DND-41 (cell line): ENCODE measurements at regions not wholly inside any gene's neighbourhood (a gene's known extent, or its start where the extent isn't known, plus 50 kb on each side); places are given as distances from the start of the nearest gene placed in this dataset.

Experiments used
- ATAC-seq: fragments of 200-7000 bp; cut with Tn5 transposase; 3 replicates; pipeline ENCODE4 v1.9.1; 2021; ENCODE audit warnings: low read depth; ENCODE audit not compliant: insufficient read depth
- DNase-seq: peaks from one replicate; pipeline ENCODE4 v3.0.0-alpha.2; 2020
- H2AFZ ChIP-seq: 2 replicates; pipeline ENCODE4 v1.6.0; 2012; ENCODE audit warnings: low read depth, low read length
- H3K27ac ChIP-seq: 2 replicates; pipeline ENCODE4 v1.5.1; 2012; ENCODE audit warnings: low read length, inconsistent platforms
- H3K27me3 ChIP-seq: fragments of 200-600 bp; sonication (generic); 2 replicates; pipeline ENCODE4 v1.6.0; 2012; ENCODE audit warnings: low read length, mild to moderate bottlenecking, inconsistent platforms; ENCODE audit not compliant: insufficient read depth, poor library complexity
- H3K36me3 ChIP-seq: 2 replicates; pipeline ENCODE4 v1.5.1; 2012; ENCODE audit warnings: low read length, inconsistent platforms; ENCODE audit not compliant: insufficient read depth
- H3K4me1 ChIP-seq: 2 replicates; pipeline ENCODE4 v1.5.1; 2012; ENCODE audit warnings: mild to moderate bottlenecking, low read length; ENCODE audit not compliant: insufficient read depth
- H3K4me2 ChIP-seq: 2 replicates; pipeline ENCODE4 v1.6.0; 2012; ENCODE audit warnings: mild to moderate bottlenecking, moderate library complexity, low read length, inconsistent platforms; ENCODE audit not compliant: insufficient read depth
- H3K4me3 ChIP-seq, 2 experiments: fragments of 200-600 bp in 1 of 2; shearing (Covaris generic) in 1 of 2; 2 replicates each; pipeline ENCODE4 v1.5.1; 2012 to 2016; ENCODE audit warnings: inconsistent platforms in 2 of 2, low read length in 2 of 2, mild to moderate bottlenecking in 2 of 2, low read depth in 1 of 2, moderate library complexity in 1 of 2
- H3K79me2 ChIP-seq: 2 replicates; pipeline ENCODE4 v1.6.0; 2012; ENCODE audit warnings: low read length, inconsistent platforms; ENCODE audit not compliant: insufficient read depth
- H3K9ac ChIP-seq: 2 replicates; pipeline ENCODE4 v1.6.0; 2012; ENCODE audit warnings: low read depth, mild to moderate bottlenecking, inconsistent platforms, low read length, moderate library complexity
- H3K9me3 ChIP-seq: 2 replicates; pipeline ENCODE4 v1.5.1; 2012; ENCODE audit warnings: low read length, moderate library complexity, mild to moderate bottlenecking, inconsistent platforms; ENCODE audit not compliant: insufficient read depth, severe bottlenecking
- H4K20me1 ChIP-seq: 2 replicates; pipeline ENCODE4 v1.6.0; 2012; ENCODE audit warnings: low read length; ENCODE audit not compliant: insufficient read depth
- EZH2 ChIP-seq: IDR thresholded peaks from 3 replicates; pipeline ENCODE4 v1.6.1; 2012; ENCODE audit warnings: borderline replicate concordance, low read depth, mild to moderate bottlenecking, moderate library complexity, low read length, inconsistent platforms; ENCODE audit not compliant: severe bottlenecking
- TF ChIP-seq, protein P1 (sequence below): IDR thresholded peaks from 2 replicates; pipeline ENCODE4 v1.5.1; 2012; ENCODE audit warnings: borderline replicate concordance, low read length, moderate library complexity, mild to moderate bottlenecking; ENCODE audit not compliant: poor library complexity, severe bottlenecking; ENCODE audit errors: extremely low read depth

DNA sequence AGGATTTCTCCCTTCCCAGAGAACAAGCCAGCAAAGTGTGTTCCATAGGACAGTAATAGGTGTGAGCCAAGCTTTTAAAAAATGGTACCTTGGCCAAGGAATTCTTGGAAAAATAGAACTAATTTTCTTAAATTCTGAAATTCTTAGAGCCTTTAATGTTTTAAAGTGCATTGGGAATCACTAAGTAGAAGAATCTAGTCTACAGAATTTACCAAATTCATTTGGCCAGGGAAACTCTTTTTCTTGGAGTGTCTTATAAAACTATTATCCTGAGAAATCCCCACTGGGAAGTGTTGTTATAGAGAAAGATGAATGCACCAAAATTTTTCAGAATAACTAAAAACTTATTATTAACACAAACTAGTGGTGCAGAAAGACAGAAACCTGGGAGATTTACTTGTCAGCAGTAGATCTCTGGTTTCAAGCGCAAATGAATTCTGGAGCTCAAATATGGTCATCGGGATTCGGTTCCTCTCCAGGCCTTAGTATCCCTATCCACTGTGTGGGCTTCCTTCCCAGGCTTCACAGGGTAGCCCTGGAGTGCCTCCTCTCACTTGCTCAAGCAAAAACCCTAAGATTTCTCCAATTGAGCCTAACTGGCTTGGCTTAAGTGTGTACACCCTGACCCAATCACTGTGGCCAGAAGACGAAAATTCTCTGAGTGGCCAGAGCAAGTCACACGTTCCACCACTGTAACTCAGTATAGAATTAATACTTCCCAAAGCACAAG, 217.8 kb downstream of the CHD9NB start:
- no peaks in the 10 kb centered on the region for H3K27me3 ChIP-seq
- H3K4me1 ChIP-seq: no peaks in the 10 kb centered on the region
- DNase-seq (no peak), ATAC-seq (no peak)
- H3K4me3 ChIP-seq: no peak overlapping the region
- H2AFZ ChIP-seq: no peak overlapping the region
- TF ChIP-seq, protein P1, sequence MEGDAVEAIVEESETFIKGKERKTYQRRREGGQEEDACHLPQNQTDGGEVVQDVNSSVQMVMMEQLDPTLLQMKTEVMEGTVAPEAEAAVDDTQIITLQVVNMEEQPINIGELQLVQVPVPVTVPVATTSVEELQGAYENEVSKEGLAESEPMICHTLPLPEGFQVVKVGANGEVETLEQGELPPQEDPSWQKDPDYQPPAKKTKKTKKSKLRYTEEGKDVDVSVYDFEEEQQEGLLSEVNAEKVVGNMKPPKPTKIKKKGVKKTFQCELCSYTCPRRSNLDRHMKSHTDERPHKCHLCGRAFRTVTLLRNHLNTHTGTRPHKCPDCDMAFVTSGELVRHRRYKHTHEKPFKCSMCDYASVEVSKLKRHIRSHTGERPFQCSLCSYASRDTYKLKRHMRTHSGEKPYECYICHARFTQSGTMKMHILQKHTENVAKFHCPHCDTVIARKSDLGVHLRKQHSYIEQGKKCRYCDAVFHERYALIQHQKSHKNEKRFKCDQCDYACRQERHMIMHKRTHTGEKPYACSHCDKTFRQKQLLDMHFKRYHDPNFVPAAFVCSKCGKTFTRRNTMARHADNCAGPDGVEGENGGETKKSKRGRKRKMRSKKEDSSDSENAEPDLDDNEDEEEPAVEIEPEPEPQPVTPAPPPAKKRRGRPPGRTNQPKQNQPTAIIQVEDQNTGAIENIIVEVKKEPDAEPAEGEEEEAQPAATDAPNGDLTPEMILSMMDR: no peak
- TF ChIP-seq EZH2: no peak
- H3K4me2 ChIP-seq: no peak overlapping the region
- no peaks in the 10 kb centered on the region for H3K79me2 ChIP-seq
- no peak overlapping the region for H3K27ac ChIP-seq
- no peaks in the 10 kb centered on the region for H4K20me1 ChIP-seq
- no peak overlapping the region for H3K9ac ChIP-seq
- no peaks in the 10 kb centered on the region for H3K9me3 ChIP-seq
- H3K36me3 ChIP-seq: no peaks in the 10 kb centered on the region

DNA sequence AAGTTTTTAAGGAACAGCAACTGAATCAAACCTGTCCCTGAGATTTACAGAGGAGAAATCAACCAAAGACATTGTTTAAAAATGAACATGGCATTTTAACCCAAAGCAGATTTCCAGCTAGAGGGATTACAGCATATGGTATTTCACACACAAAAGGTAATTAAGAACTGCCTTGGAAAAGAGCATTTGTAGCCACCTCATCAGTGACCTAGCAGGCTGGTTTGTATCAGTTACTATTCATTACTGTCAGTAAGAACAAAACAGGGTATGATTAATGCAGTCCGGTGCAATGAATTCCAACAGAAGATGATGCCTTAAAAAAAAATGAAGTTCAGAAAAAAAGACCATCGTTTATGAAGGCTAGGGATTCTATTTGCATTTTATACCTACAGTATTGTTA, 219.9 kb downstream of the CHD9NB start:
- no peak overlapping the region for H3K27ac ChIP-seq
- no peaks in the 10 kb centered on the region for H4K20me1 ChIP-seq
- no peaks in the 10 kb centered on the region for H3K4me1 ChIP-seq
- ATAC-seq: no peak
- no peak for TF ChIP-seq EZH2
- TF ChIP-seq, protein P1: no peak
- H3K4me3 ChIP-seq: no peak overlapping the region
- no peaks in the 10 kb centered on the region for H3K79me2 ChIP-seq
- DNase-seq: no peak
- no peaks in the 10 kb centered on the region for H3K9me3 ChIP-seq
- no peaks in the 10 kb centered on the region for H3K36me3 ChIP-seq
- H3K27me3 ChIP-seq: no peaks in the 10 kb centered on the region
- no peak overlapping the region for H3K9ac ChIP-seq
- H2AFZ ChIP-seq: no peak overlapping the region
- no peak overlapping the region for H3K4me2 ChIP-seq

DNA sequence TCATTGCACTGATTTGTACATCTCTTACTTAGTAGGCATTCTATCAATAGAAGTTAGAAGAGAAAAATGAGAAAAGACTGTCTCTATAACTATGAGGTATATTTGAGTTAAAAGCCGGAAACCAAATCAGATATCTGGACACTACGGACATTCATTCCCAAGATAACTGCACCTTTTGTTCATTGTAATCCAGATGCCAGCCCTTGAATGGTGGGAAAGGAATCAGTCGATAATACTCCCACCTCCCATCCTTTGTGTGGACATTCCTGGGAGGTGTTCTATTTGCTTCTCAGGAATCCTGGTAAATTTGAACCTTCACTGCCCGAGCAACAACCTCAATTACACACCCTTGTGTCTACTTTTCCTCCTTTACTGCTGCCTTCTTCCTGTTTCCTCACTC, 225.2 kb downstream of the CHD9NB start:
- no peaks in the 10 kb centered on the region for H3K27me3 ChIP-seq
- no peaks in the 10 kb centered on the region for H3K4me1 ChIP-seq
- H4K20me1 ChIP-seq: no peaks in the 10 kb centered on the region
- TF ChIP-seq EZH2: no peak
- TF ChIP-seq, protein P1: no peak
- no peak overlapping the region for H3K4me3 ChIP-seq
- no peak overlapping the region for H3K9ac ChIP-seq
- DNase-seq: no peak
- no peak overlapping the region for H2AFZ ChIP-seq
- H3K4me2 ChIP-seq: no peak overlapping the region
- H3K9me3 ChIP-seq: no peaks in the 10 kb centered on the region
- no peak overlapping the region for H3K27ac ChIP-seq
- H3K36me3 ChIP-seq: no peaks in the 10 kb centered on the region
- ATAC-seq: no peak
- no peaks in the 10 kb centered on the region for H3K79me2 ChIP-seq
